ENCODE measurements at regions not wholly inside any gene's neighbourhood (a gene's known extent, or its start where the extent isn't known, plus 50 kb on each side); places are given as distances from the start of the nearest gene placed in this dataset.

GRCh38 chr15:35218215-35218614, 133.1 kb upstream of the NANOGP8 start:
- H3K27me3 Mint-ChIP-seq (ENCODE audit: low read depth, poor library complexity) = peaks cover 2% of the 10 kb centered on the region
- no peak for DNase-seq
- H3K4me1 Mint-ChIP-seq = no peaks in the 10 kb centered on the region
- TF ChIP-seq CTCF (IDR thresholded peaks at IDR 0.05) = no peak
- no peaks in the 10 kb centered on the region for H3K9me3 Mint-ChIP-seq
- H3K27ac Mint-ChIP-seq = no peak overlapping the region
- no peak overlapping the region for H3K4me3 Mint-ChIP-seq
- H3K36me3 Mint-ChIP-seq (ENCODE audit: low read depth) = no peaks in the 10 kb centered on the region

GRCh38 chr15:35215093-35215492, 130.0 kb upstream of the NANOGP8 start:
- Mint-ChIP-seq H3K4me3 (no peak overlapping the region), H3K27ac (no peak overlapping the region), H3K27me3 (ENCODE audit: low read depth, poor library complexity) (peaks cover 2% of the 10 kb centered on the region), H3K9me3 (no peaks in the 10 kb centered on the region), H3K4me1 (no peaks in the 10 kb centered on the region), H3K36me3 (ENCODE audit: low read depth) (no peaks in the 10 kb centered on the region)
- TF ChIP-seq CTCF (IDR thresholded peaks at IDR 0.05) = no peak
- DNase-seq = no peak

GRCh38 chr15:35211240-35211902, 126.3 kb upstream of the NANOGP8 start:
- TF ChIP-seq CTCF (IDR thresholded peaks at IDR 0.05) = no peak
- no peak for DNase-seq

GRCh38 chr15:35210370-35210769, 125.3 kb upstream of the NANOGP8 start:
- H3K36me3 Mint-ChIP-seq (ENCODE audit: low read depth) = no peaks in the 10 kb centered on the region
- no peaks in the 10 kb centered on the region for H3K27me3 Mint-ChIP-seq (ENCODE audit: low read depth, poor library complexity)
- H3K4me3 Mint-ChIP-seq = no peak overlapping the region
- H3K9me3 Mint-ChIP-seq = no peaks in the 10 kb centered on the region
- TF ChIP-seq CTCF (IDR thresholded peaks at IDR 0.05) = no peak
- H3K4me1 Mint-ChIP-seq = no peaks in the 10 kb centered on the region
- DNase-seq = no peak
- H3K27ac Mint-ChIP-seq = no peak overlapping the region

More at GRCh38 chr15:35211240-35211902, 126.3 kb upstream of the NANOGP8 start:
- Mint-ChIP-seq H3K27ac (no peak overlapping the region), H3K27me3 (ENCODE audit: low read depth, poor library complexity) (no peaks in the 10 kb centered on the region), H3K4me1 (no peaks in the 10 kb centered on the region), H3K4me3 (no peak overlapping the region), H3K36me3 (ENCODE audit: low read depth) (no peaks in the 10 kb centered on the region), H3K9me3 (no peaks in the 10 kb centered on the region)

- Mint-ChIP-seq H3K4me3 (no peak overlapping the region), H3K4me1 (no peaks in the 10 kb centered on the region), H3K27me3 (ENCODE audit: low read depth, poor library complexity) (no peaks in the 10 kb centered on the region), H3K27ac (no peak overlapping the region), H3K9me3 (no peaks in the 10 kb centered on the region), H3K36me3 (ENCODE audit: low read depth) (no peaks in the 10 kb centered on the region)
- TF ChIP-seq CTCF (IDR thresholded peaks at IDR 0.05) = no peak
- no peak for DNase-seq
These were observed 124.7 kb upstream of the NANOGP8 start for GRCh38 chr15:35209838-35210237.

GRCh38 chr15:35208353-35208752, 123.3 kb upstream of the NANOGP8 start:
- H3K4me1 Mint-ChIP-seq = no peaks in the 10 kb centered on the region
- no peak for DNase-seq
- TF ChIP-seq CTCF (IDR thresholded peaks at IDR 0.05) = no peak
- no peak overlapping the region for H3K4me3 Mint-ChIP-seq
- H3K36me3 Mint-ChIP-seq (ENCODE audit: low read depth) = no peaks in the 10 kb centered on the region
- no peaks in the 10 kb centered on the region for H3K9me3 Mint-ChIP-seq
- no peaks in the 10 kb centered on the region for H3K27me3 Mint-ChIP-seq (ENCODE audit: low read depth, poor library complexity)
- no peak overlapping the region for H3K27ac Mint-ChIP-seq

Measured in nephron progenitor cell (in vitro differentiated cells).